Ishikawa (cell line): ENCODE measurements at regions not wholly inside any gene's neighbourhood (a gene's known extent, or its start where the extent isn't known, plus 50 kb on each side); places are given as distances from the start of the nearest gene placed in this dataset.

Experiments
- CEBPB ChIP-seq: IDR thresholded peaks from 2 replicates; pipeline ENCODE4 v1.6.1; 2012
- CREB1 ChIP-seq: IDR thresholded peaks from 2 replicates; pipeline ENCODE4 v1.6.1; 2012; ENCODE audit warnings: low read depth
- EP300 ChIP-seq: IDR thresholded peaks from 2 replicates; pipeline ENCODE4 v1.6.1; 2012; ENCODE audit warnings: borderline replicate concordance
- FOXM1 ChIP-seq: IDR thresholded peaks from 2 replicates; pipeline ENCODE4 v1.6.1; 2012; ENCODE audit warnings: low read depth, borderline replicate concordance
- MAX ChIP-seq: IDR thresholded peaks from 2 replicates; pipeline ENCODE4 v1.6.1; 2012
- NFIC ChIP-seq: IDR thresholded peaks from 2 replicates; pipeline ENCODE4 v1.6.1; 2012
- TAF1 ChIP-seq: IDR thresholded peaks from 2 replicates; pipeline ENCODE4 v1.6.1; 2012; ENCODE audit warnings: low read depth, mild to moderate bottlenecking
- TEAD4 ChIP-seq: IDR thresholded peaks from 2 replicates; pipeline ENCODE4 v1.6.1; 2012
- YY1 ChIP-seq: IDR thresholded peaks from 2 replicates; pipeline ENCODE4 v1.6.1; 2012; ENCODE audit warnings: low read depth
- ZBTB7A ChIP-seq: IDR thresholded peaks from 2 replicates; pipeline ENCODE4 v1.6.1; 2012; ENCODE audit warnings: low read depth

- no peak for TF ChIP-seq YY1
- TF ChIP-seq EP300: no peak
- TF ChIP-seq CEBPB: no peak
- no peak for TF ChIP-seq FOXM1
- TF ChIP-seq TEAD4: no peak
- TF ChIP-seq ZBTB7A: no peak
- TF ChIP-seq MAX: no peak
- no peak for TF ChIP-seq TAF1
- TF ChIP-seq NFIC: no peak
- TF ChIP-seq CREB1: no peak
Measured at GRCh38 chr2:4391013-4391412, 687.6 kb downstream of the DCDC2C start.
